Fibroblast of mammary gland (primary cell): ENCODE measurements at regions not wholly inside any gene's neighbourhood (a gene's known extent, or its start where the extent isn't known, plus 50 kb on each side); places are given as distances from the start of the nearest gene placed in this dataset.
A peak's percentile ranks its signal among the peaks of the same experiment; 100 is the strongest.
"Not testable (repeated sequence)": the region's sequence is repeated elsewhere in the genome, so short reads cannot be mapped to it uniquely, and the experiment has no call there.

Source experiments
- DNase-seq: peaks from one replicate; pipeline ENCODE4 v3.0.0-alpha.2; 2010; ENCODE audit warnings: low read depth
- H3K4me3 ChIP-seq: 2 replicates; pipeline ENCODE4 v1.5.1; 2011; ENCODE audit warnings: low read depth, mild to moderate bottlenecking, low read length, moderate library complexity; ENCODE audit not compliant: control insufficient read depth
- CTCF ChIP-seq: conservative IDR thresholded peaks from 2 replicates; pipeline ENCODE4 v1.5.1; 2011; ENCODE audit warnings: low read depth, low read length, inconsistent platforms; ENCODE audit not compliant: control insufficient read depth, insufficient read depth

- peak; percentile 87 for DNase-seq
- no peak for TF ChIP-seq CTCF
- H3K4me3 ChIP-seq, result no peak overlapping the region
These were observed 53.1 kb upstream of the EDIL3 start for GRCh38 chr5:84437673-84438315.

GRCh38 chr5:84436866-84437265 lies 52.2 kb upstream of the EDIL3 start:
- TF ChIP-seq CTCF, result no peak
- peak; percentile 14 for DNase-seq
- H3K4me3 ChIP-seq, result no peak overlapping the region

GRCh38 chr5:84435861-84436346 lies 51.2 kb upstream of the EDIL3 start:
- not testable (repeated sequence) for H3K4me3 ChIP-seq, DNase-seq
